Cardiac muscle cell (in vitro differentiated cells and primary cell): ENCODE measurements at regions not wholly inside any gene's neighbourhood (a gene's known extent, or its start where the extent isn't known, plus 50 kb on each side); places are given as distances from the start of the nearest gene placed in this dataset.

Experiments
- DNase-seq, 2 donors: peaks; one replicate each; pipeline versions ENCODE4 v3.0.0 to v3.0.0-alpha.2; 2010 to 2017; ENCODE audit warnings: low read depth in 1 of 2, low spot score in 1 of 2
- H3K27ac ChIP-seq: fragments of 200-600 bp; sonication (generic); 2 replicates; pipeline ENCODE4 v1.5.1; 2016
- H3K27me3 ChIP-seq: fragments of 200-600 bp; sonication (generic); 2 replicates; pipeline ENCODE4 v1.6.0; 2016; ENCODE audit warnings: control low read depth
- H3K36me3 ChIP-seq: fragments of 200-600 bp; sonication (generic); 2 replicates; pipeline ENCODE4 v1.5.1; 2016; ENCODE audit warnings: control low read depth
- H3K4me1 ChIP-seq: fragments of 200-600 bp; sonication (generic); 2 replicates; pipeline ENCODE4 v1.8.1; 2017; ENCODE audit warnings: low read depth, mild to moderate bottlenecking, mixed run types
- H3K4me3 ChIP-seq: fragments of 200-600 bp; sonication (generic); 2 replicates; pipeline ENCODE4 v1.5.1; 2016; ENCODE audit warnings: mild to moderate bottlenecking
- H3K9me3 ChIP-seq: fragments of 200-600 bp; sonication (generic); 2 replicates; pipeline ENCODE4 v1.5.1; 2017; ENCODE audit warnings: low read depth, mild to moderate bottlenecking, control low read depth
- TF ChIP-seq, protein P1 (sequence below): IDR thresholded peaks from 2 replicates; pipeline ENCODE4 v1.5.1; 2012; ENCODE audit warnings: low read depth, mild to moderate bottlenecking, low read length

DNA sequence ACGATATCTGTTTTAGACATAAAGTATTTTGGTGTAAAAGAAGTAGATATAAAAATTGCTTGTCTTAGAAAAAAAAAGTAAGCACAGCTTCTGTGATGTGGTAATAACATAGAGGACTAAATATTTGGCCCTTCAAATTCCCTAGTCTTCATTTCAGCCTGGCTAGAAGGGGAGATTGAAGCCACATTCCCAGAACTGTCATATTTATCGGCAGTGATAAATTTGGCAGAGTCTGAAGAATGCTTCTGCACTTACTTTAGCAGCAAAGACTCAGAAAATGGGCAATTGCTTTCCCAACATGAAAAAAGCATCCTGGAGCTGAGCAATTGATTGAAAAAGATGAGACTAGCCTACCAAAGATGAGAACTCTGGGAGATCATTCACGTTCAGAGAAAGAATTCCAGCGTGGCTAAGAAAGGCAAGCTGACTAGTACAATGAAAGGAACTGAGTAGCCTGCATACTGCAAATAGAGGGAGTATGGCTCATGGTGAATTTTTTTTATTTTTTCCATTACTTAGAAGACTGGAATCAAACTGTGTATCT is 278.7 kb upstream of the KLHL29 start:
- Histone ChIP-seq H3K9me3 (no peaks in the 10 kb centered on the region), H3K4me1 (no peaks in the 10 kb centered on the region), H3K36me3 (no peaks in the 10 kb centered on the region), H3K27ac (no peak overlapping the region), H3K4me3 (no peak overlapping the region), H3K27me3 (no peaks in the 10 kb centered on the region)
- no peak for DNase-seq
- TF ChIP-seq, protein P1, sequence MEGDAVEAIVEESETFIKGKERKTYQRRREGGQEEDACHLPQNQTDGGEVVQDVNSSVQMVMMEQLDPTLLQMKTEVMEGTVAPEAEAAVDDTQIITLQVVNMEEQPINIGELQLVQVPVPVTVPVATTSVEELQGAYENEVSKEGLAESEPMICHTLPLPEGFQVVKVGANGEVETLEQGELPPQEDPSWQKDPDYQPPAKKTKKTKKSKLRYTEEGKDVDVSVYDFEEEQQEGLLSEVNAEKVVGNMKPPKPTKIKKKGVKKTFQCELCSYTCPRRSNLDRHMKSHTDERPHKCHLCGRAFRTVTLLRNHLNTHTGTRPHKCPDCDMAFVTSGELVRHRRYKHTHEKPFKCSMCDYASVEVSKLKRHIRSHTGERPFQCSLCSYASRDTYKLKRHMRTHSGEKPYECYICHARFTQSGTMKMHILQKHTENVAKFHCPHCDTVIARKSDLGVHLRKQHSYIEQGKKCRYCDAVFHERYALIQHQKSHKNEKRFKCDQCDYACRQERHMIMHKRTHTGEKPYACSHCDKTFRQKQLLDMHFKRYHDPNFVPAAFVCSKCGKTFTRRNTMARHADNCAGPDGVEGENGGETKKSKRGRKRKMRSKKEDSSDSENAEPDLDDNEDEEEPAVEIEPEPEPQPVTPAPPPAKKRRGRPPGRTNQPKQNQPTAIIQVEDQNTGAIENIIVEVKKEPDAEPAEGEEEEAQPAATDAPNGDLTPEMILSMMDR = no peak

DNA sequence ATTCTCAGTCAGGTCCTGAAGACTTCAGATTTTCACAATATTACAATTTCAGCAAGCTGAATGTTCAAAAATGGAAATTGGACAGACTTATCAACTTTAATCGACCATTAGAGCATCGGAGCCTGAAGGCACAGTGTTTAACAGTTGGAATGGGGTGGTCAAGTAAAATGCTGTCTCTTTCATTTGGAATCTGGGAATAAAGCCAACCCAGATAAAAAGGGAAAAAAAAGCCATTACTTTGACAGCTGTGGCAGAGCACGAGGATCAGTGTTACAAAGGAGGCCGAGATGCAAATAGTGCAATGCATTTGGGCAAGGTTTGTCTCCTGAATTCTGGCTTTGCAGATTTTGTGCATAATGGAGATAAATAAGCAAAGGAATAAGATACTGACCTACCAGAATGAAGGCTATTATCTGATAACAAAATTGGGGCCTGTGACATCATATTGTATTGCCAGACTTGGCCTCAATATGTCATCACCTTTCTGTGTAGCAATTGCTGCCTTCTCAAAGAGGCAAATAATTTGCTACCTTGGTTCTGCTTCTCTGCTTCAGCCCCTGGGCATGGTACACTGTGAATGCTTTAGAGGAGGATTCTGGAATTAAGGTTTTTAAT is 277.5 kb upstream of the KLHL29 start:
- no peak for DNase-seq
- Histone ChIP-seq H3K27ac (no peak overlapping the region), H3K4me1 (no peaks in the 10 kb centered on the region), H3K36me3 (no peaks in the 10 kb centered on the region), H3K27me3 (no peaks in the 10 kb centered on the region), H3K9me3 (no peaks in the 10 kb centered on the region), H3K4me3 (no peak overlapping the region)
- TF ChIP-seq, protein P1 = no peak

DNA sequence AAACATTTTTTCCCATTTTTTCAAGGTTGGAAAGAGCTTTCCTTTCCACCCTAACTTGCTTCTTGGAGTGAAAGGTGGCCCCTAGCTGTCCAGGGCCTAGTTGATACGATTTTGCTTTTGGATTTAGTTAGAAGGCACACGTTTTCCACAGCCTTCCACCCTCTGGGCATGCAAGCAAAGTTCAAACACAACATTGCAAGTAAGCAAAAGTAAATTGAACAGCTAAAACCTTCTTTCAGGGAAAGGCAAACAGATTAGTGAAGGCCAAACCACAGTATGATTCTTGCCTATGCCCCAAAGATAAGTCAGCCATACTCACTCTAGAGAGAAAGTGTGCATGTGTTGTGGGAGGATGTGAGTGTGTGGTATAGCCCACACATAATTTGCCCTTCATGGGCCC is 273.7 kb upstream of the KLHL29 start:
- Histone ChIP-seq H3K36me3 (no peaks in the 10 kb centered on the region), H3K4me1 (no peaks in the 10 kb centered on the region), H3K9me3 (no peaks in the 10 kb centered on the region), H3K27me3 (no peaks in the 10 kb centered on the region), H3K27ac (no peak overlapping the region), H3K4me3 (no peak overlapping the region)
- TF ChIP-seq, protein P1 = no peak
- DNase-seq = no peak

DNA sequence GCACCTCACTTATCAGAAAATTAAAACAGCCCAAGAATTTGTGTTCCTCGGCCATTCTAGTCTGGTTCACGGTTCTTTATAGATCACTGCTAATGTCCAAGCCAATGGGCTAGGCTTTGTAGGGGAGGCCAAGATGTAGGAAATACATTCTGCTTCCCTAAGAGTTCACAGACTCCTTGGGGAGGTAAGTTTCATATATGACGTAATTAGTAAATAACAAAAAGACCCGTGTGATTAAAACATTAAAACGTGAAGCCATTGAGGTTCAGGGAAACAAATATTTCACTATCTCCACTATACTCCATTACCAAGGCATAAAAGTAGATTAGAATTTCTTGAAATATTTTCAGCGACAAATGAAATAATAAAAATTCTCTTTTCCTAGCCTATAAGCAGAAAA is 272.5 kb upstream of the KLHL29 start:
- no peak overlapping the region for H3K4me3 ChIP-seq
- TF ChIP-seq, protein P1 = no peak
- no peaks in the 10 kb centered on the region for H3K36me3 ChIP-seq
- DNase-seq = no peak
- H3K27ac ChIP-seq = no peak overlapping the region
- no peaks in the 10 kb centered on the region for H3K4me1 ChIP-seq
- no peaks in the 10 kb centered on the region for H3K27me3 ChIP-seq
- H3K9me3 ChIP-seq = no peaks in the 10 kb centered on the region

DNA sequence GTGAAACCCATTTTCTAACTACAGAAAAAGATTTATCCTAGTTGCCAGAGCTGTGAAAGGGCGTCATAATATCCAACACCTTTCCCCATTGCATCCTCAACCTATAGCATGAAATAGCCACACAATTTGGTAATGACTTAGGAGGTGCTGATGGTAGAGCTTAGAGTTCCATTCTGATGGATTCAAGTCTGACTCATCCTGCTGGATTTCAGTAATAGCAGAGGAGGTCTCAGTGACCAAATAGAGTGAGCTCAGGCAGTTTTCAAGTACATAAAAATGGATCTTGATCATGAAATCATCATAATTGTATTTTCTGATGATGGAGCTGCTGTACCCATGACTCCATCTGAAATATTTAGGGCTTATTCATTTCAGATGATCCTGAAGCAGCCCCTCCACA is 270.7 kb upstream of the KLHL29 start:
- DNase-seq = no peak
- TF ChIP-seq, protein P1 = no peak
- Histone ChIP-seq H3K4me1 (no peaks in the 10 kb centered on the region), H3K27ac (no peak overlapping the region), H3K9me3 (no peaks in the 10 kb centered on the region), H3K4me3 (no peak overlapping the region), H3K36me3 (no peaks in the 10 kb centered on the region), H3K27me3 (no peaks in the 10 kb centered on the region)
